ENCODE measurements at regions not wholly inside any gene's neighbourhood (a gene's known extent, or its start where the extent isn't known, plus 50 kb on each side); places are given as distances from the start of the nearest gene placed in this dataset.

- TF ChIP-seq U2AF2 (IDR thresholded peaks at IDR 0.05; ENCODE audit: low read depth, low read length): no peak
- no peak for TF ChIP-seq BRF2 (CRISPR knock-in tag; IDR thresholded peaks at IDR 0.05)
- no peak for TF ChIP-seq ZHX1 (CRISPR knock-in tag; IDR thresholded peaks at IDR 0.05; ENCODE audit: low read depth)
- no peak for TF ChIP-seq ZNF644 (CRISPR knock-in tag; IDR thresholded peaks at IDR 0.05; ENCODE audit: low read depth)
- no peak for TF ChIP-seq ZNF589 (CRISPR knock-in tag; conservative IDR thresholded peaks at IDR 0.05)
- TF ChIP-seq ZNF280B (CRISPR knock-in tag; IDR thresholded peaks at IDR 0.05; ENCODE audit: borderline replicate concordance): no peak
- no peak for TF ChIP-seq ZNF737 (CRISPR knock-in tag; IDR thresholded peaks at IDR 0.05; ENCODE audit: borderline replicate concordance)
- no peak for TF ChIP-seq ZFYVE20 (CRISPR knock-in tag; IDR thresholded peaks at IDR 0.05; ENCODE audit: borderline replicate concordance, low read depth)
Measured at GRCh38 chr14:58780605-58781004, 142.8 kb downstream of the DACT1 start (continued).

GRCh38 chr14:58782011-58782410 lies 144.2 kb downstream of the DACT1 start:
- POLR2A ChIA-PET: no interaction called here
- Histone ChIP-seq H3K4me3 (replicated peaks in 1 of 3; ENCODE audit: insufficient read depth in 1 of 3, low read depth in 2 of 3, low read length in 3 of 3) (no peak overlapping the region), H4K20me1 (ENCODE audit: insufficient read depth, low read length) (no peaks in the 10 kb centered on the region), H3K27ac (ENCODE audit: extremely low read length, insufficient read depth, low read length) (no peak overlapping the region), H3K4me2 (ENCODE audit: low read depth, low read length) (no peak overlapping the region), H2AFZ (ENCODE audit: low read length) (no peak overlapping the region), H3K4me1 (ENCODE audit: insufficient read depth, low read length) (no peaks in the 10 kb centered on the region), H3K36me3 (replicated peaks in 1 of 2; ENCODE audit: control insufficient read depth in 1 of 2, insufficient read depth in 2 of 2, low read length in 2 of 2) (no peaks in the 10 kb centered on the region), H3K9me3 (ENCODE audit: low read length) (no peaks in the 10 kb centered on the region), H3K9ac (ENCODE audit: insufficient read depth, low read depth, low read length) (no peak overlapping the region), H3K27me3 (ENCODE audit: control insufficient read depth in 1 of 2, insufficient read depth in 2 of 2, low read length in 2 of 2) (no peaks in the 10 kb centered on the region), H3K79me2 (ENCODE audit: insufficient read depth, low read length) (no peaks in the 10 kb centered on the region)
- DNase-seq (ENCODE audit: low spot score): no peak
- ATAC-seq: no peak
- no TSS peak for BruUV-seq (replicated peaks)
- TF ChIP-seq ZNF577 (CRISPR knock-in tag; IDR thresholded peaks at IDR 0.05; ENCODE audit: borderline replicate concordance, low read depth) (no peak), TSC22D2 (CRISPR knock-in tag; IDR thresholded peaks at IDR 0.05; ENCODE audit: borderline replicate concordance) (no peak), KLF9 (CRISPR knock-in tag; IDR thresholded peaks at IDR 0.05; ENCODE audit: low read depth) (no peak), ZNF224 (CRISPR knock-in tag; IDR thresholded peaks at IDR 0.05) (no peak), ZNF841 (CRISPR knock-in tag; IDR thresholded peaks at IDR 0.05; ENCODE audit: borderline replicate concordance) (no peak)
- CTCF ChIA-PET (ENCODE audit: low intra/inter-chr PET ratio, low total read pairs): no interaction called here
- in situ Hi-C loops (cut with HindIII; ENCODE audit: extremely low pct_ligation_motif_present, low pct_unique_long_range_greater_than_20kb) (no loop called here), intact Hi-C loops (cut with micrococcal nuclease; ENCODE audit: unreplicated experiment) (no loop called here)
- 48% methylated on average over 6 of the region's 6 CpGs for WGBS (ENCODE audit: low lambda C conversion rate)
- no peak for FAIRE-seq

Data from HepG2 (cell line).